GM19238 (cell line): ENCODE measurements at regions not wholly inside any gene's neighbourhood (a gene's known extent, or its start where the extent isn't known, plus 50 kb on each side); places are given as distances from the start of the nearest gene placed in this dataset.
"Not testable (repeated sequence)": the region's sequence is repeated elsewhere in the genome, so short reads cannot be mapped to it uniquely, and the experiment has no call there.

Experiments used
- DNase-seq: peaks from one replicate; pipeline ENCODE4 v3.0.0; 2011; ENCODE audit warnings: low spot score; ENCODE audit not compliant: insufficient read length

- no peak for DNase-seq
Observed at GRCh38 chr6:140784573-140784972, 1348.2 kb upstream of the GJE1 start.

- not testable (repeated sequence) for DNase-seq
Observed at GRCh38 chr6:140783504-140783903, 1349.2 kb upstream of the GJE1 start.

GRCh38 chr6:140782941-140783340, 1349.8 kb upstream of the GJE1 start:
- DNase-seq, result no peak

GRCh38 chr6:140779991-140780596, 1352.6 kb upstream of the GJE1 start:
- no peak for DNase-seq

GRCh38 chr6:140779341-140779740, 1353.4 kb upstream of the GJE1 start:
- no peak for DNase-seq

GRCh38 chr6:140777780-140778179, 1354.9 kb upstream of the GJE1 start:
- no peak for DNase-seq

- no peak for DNase-seq
Observed at GRCh38 chr6:140775061-140775460, 1357.7 kb upstream of the GJE1 start.

GRCh38 chr6:140774080-140774505, 1358.6 kb upstream of the GJE1 start:
- DNase-seq, result no peak

GRCh38 chr6:140773276-140773675, 1359.4 kb upstream of the GJE1 start:
- DNase-seq, result no peak

GRCh38 chr6:140772576-140772975, 1360.1 kb upstream of the GJE1 start:
- no peak for DNase-seq

GRCh38 chr6:140768133-140768532, 1364.6 kb upstream of the GJE1 start:
- no peak for DNase-seq

- DNase-seq, result no peak
Observed at GRCh38 chr6:140766999-140767398, 1365.7 kb upstream of the GJE1 start.

- no peak for DNase-seq
Observed at GRCh38 chr6:140758169-140758877, 1374.4 kb upstream of the GJE1 start.

- DNase-seq, result no peak
Observed at GRCh38 chr6:140752234-140752633, 1377.8 kb upstream of the CITED2 start.

GRCh38 chr6:140747114-140747513, 1372.7 kb upstream of the CITED2 start:
- DNase-seq, result no peak

- DNase-seq, result no peak
Observed at GRCh38 chr6:140744659-140745320, 1370.3 kb upstream of the CITED2 start.

GRCh38 chr6:140736231-140736630, 1361.8 kb upstream of the CITED2 start:
- no peak for DNase-seq

- no peak for DNase-seq
Observed at GRCh38 chr6:140732991-140733390, 1358.5 kb upstream of the CITED2 start.

GRCh38 chr6:140732155-140732554, 1357.7 kb upstream of the CITED2 start:
- no peak for DNase-seq

GRCh38 chr6:140731741-140732140, 1357.3 kb upstream of the CITED2 start:
- DNase-seq, result no peak

GRCh38 chr6:140729521-140729920, 1355.1 kb upstream of the CITED2 start:
- no peak for DNase-seq

- no peak for DNase-seq
Observed at GRCh38 chr6:140718021-140718420, 1343.6 kb upstream of the CITED2 start.

GRCh38 chr6:140713495-140713894, 1339.0 kb upstream of the CITED2 start:
- no peak for DNase-seq
